ENCODE measurements at regions not wholly inside any gene's neighbourhood (a gene's known extent, or its start where the extent isn't known, plus 50 kb on each side); places are given as distances from the start of the nearest gene placed in this dataset.

GRCh38 chr21:17231124-17231523, 281.7 kb upstream of the CXADR start:
- Mint-ChIP-seq H3K36me3 (no peaks in the 10 kb centered on the region), H3K27ac (no peak overlapping the region), H3K27me3 (no peaks in the 10 kb centered on the region), H3K4me1 (ENCODE audit: unreplicated experiment) (peaks cover 3% of the 10 kb centered on the region), H3K9me3 (peaks cover 15% of the 10 kb centered on the region), H3K4me3 (no peak overlapping the region)
- TF ChIP-seq CTCF (conservative IDR thresholded peaks at IDR 0.05), result peak; percentile 34
- no peak for DNase-seq (ENCODE audit: extremely low spot score, unreplicated experiment)

GRCh38 chr21:17231771-17232170, 281.1 kb upstream of the CXADR start:
- DNase-seq (ENCODE audit: extremely low spot score, unreplicated experiment), result no peak
- H3K4me3 Mint-ChIP-seq, result no peak overlapping the region
- no peaks in the 10 kb centered on the region for H3K27me3 Mint-ChIP-seq
- H3K36me3 Mint-ChIP-seq, result no peaks in the 10 kb centered on the region
- peaks cover 3% of the 10 kb centered on the region for H3K4me1 Mint-ChIP-seq (ENCODE audit: unreplicated experiment)
- H3K9me3 Mint-ChIP-seq, result peaks cover 15% of the 10 kb centered on the region
- no peak overlapping the region for H3K27ac Mint-ChIP-seq
- TF ChIP-seq CTCF (conservative IDR thresholded peaks at IDR 0.05), result no peak

GRCh38 chr21:17238468-17238867, 274.4 kb upstream of the CXADR start:
- H3K4me3 Mint-ChIP-seq, result no peak overlapping the region

GRCh38 chr21:17250778-17251241, 262.0 kb upstream of the CXADR start:
- TF ChIP-seq CTCF (conservative IDR thresholded peaks at IDR 0.05), result no peak
- peaks cover 4% of the 10 kb centered on the region for H3K36me3 Mint-ChIP-seq
- no peak overlapping the region for H3K27ac Mint-ChIP-seq
- no peak overlapping the region for H3K4me3 Mint-ChIP-seq
- peaks cover 4% of the 10 kb centered on the region for H3K9me3 Mint-ChIP-seq
- H3K27me3 Mint-ChIP-seq, result no peaks in the 10 kb centered on the region
- H3K4me1 Mint-ChIP-seq (ENCODE audit: unreplicated experiment), result peaks cover 8% of the 10 kb centered on the region
- DNase-seq (ENCODE audit: extremely low spot score, unreplicated experiment), result no peak

More at GRCh38 chr21:17238468-17238867, 274.4 kb upstream of the CXADR start:
- no peaks in the 10 kb centered on the region for H3K36me3 Mint-ChIP-seq
- no peak overlapping the region for H3K27ac Mint-ChIP-seq
- H3K27me3 Mint-ChIP-seq, result no peaks in the 10 kb centered on the region
- H3K9me3 Mint-ChIP-seq, result no peaks in the 10 kb centered on the region
- H3K4me1 Mint-ChIP-seq (ENCODE audit: unreplicated experiment), result no peaks in the 10 kb centered on the region
- no peak for TF ChIP-seq CTCF (conservative IDR thresholded peaks at IDR 0.05)
- DNase-seq (ENCODE audit: extremely low spot score, unreplicated experiment), result no peak

- Mint-ChIP-seq H3K36me3 (no peaks in the 10 kb centered on the region), H3K27me3 (no peaks in the 10 kb centered on the region), H3K27ac (no peak overlapping the region), H3K4me3 (no peak overlapping the region), H3K9me3 (no peaks in the 10 kb centered on the region), H3K4me1 (ENCODE audit: unreplicated experiment) (no peaks in the 10 kb centered on the region)
- DNase-seq (ENCODE audit: extremely low spot score, unreplicated experiment), result no peak
- TF ChIP-seq CTCF (conservative IDR thresholded peaks at IDR 0.05), result no peak
Measured at GRCh38 chr21:17257784-17258183, 255.1 kb upstream of the CXADR start.

GRCh38 chr21:17264182-17264581, 248.7 kb upstream of the CXADR start:
- Mint-ChIP-seq H3K27ac (no peak overlapping the region), H3K9me3 (no peaks in the 10 kb centered on the region), H3K36me3 (no peaks in the 10 kb centered on the region), H3K27me3 (no peaks in the 10 kb centered on the region), H3K4me1 (ENCODE audit: unreplicated experiment) (peaks cover 5% of the 10 kb centered on the region), H3K4me3 (no peak overlapping the region)
- no peak for DNase-seq (ENCODE audit: extremely low spot score, unreplicated experiment)
- no peak for TF ChIP-seq CTCF (conservative IDR thresholded peaks at IDR 0.05)

Measured in type B pancreatic cell (in vitro differentiated cells).